ENCODE measurements at regions not wholly inside any gene's neighbourhood (a gene's known extent, or its start where the extent isn't known, plus 50 kb on each side); places are given as distances from the start of the nearest gene placed in this dataset.

DNA sequence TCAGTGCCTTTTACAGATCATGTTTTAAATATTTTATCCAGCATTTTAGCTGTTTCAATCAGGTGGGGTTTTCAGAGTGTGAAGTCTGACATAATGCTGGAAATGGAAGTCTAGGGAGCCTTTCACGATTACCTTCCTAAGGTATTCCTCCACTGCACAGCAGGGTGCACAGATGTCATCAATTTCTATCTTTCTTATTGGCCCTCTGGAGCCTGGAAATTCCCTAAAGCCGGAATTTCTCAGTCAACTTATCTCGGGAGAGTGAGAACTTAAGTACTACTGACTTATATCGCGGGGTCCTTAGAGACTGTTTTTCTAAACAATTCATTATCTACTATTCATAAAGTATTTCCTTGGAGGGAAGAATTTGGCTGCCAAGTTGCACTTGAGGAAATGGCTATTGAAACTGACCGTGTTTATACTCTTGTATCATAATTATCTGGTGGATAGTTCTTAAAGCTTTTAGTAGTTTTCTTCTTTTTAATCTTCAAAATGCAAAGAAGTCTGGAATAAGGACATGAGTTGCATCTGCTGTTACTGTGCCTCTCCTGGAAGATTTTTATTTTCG lies 311.8 kb upstream of the B3GALT2 start:
- no peak for DNase-seq

DNA sequence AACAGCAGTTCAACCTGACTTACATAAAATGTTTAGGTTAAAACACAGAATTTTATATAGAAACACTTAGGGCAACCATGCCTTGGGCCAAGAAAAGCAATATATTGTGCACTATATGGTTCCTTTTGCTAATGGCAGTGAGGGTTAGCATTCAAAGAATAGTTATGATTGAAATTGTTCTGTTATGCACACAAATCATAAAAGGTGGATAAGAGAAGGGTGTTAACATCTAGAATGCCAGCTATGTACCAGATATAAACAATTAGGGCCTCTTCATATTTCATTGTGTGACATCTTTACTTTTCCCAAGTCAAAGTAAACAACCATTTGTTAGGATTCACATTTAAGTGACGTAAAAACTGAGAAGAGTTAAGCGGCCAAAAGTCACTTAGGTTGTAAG lies 308.0 kb upstream of the B3GALT2 start:
- no peak for DNase-seq

DNA sequence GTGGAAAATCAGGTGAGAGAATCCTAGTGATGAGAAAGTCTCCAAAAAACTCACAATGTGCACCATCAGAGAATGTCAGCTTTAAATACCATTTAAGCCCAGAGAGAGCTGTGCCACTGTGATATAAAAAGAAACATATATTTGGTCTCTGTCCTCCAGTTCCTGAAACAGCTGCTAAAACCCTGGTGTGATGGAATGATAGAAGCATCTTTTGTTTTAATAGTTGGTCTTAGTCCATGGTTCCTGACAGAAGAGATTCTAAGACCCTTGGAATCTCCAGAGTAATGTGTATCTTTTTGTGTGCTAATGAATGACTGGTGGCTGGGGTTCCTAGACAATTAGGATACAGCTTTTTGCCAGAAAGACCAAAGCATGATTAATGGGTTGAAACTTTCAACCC lies 302.8 kb upstream of the B3GALT2 start:
- no peak for DNase-seq

DNA sequence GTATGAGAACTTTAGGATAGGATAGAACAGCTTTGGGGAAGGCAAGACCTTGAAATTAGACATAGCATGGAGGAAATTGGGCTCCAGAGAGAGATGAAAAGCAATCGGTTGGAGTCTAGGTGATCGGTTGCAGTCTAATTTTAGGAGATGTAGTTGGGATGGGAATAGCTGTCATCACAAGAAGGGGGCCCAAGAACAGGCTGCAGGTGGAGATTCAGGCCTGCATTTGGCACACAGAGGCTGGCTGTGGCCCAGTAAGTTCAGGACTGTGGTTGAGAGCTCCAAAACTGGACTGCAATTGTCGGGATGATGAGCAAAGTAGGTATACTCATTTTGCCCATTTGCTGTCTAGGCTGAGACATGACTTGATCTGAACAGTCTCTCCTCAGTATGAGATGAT lies 301.3 kb upstream of the B3GALT2 start:
- no peak for DNase-seq

DNA sequence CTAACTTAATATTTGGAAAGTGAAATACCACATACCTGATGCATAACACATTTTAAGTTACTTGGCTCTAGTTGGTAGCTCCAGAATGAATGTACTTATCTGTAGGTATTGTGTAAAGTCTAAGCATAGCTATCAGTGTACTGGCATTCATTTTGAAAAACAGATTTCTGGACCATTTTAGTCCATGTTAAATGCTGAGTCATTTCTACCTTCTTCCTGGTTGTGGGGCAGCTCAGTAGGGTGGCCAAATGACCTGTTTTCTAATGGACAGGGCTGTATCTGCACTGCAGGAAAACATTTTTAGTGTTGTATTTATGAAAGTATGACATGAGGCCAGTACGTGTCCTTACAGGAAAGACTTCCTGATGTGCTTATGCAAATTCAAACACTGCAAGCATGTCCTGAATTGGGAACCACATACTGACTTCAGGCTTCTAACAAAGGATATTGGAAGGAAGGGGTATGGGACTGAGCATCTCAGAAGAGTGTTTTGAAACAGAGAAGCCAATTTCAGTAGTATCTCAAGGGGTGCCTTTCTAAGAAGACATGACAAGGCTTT lies 300.3 kb upstream of the B3GALT2 start:
- no peak for DNase-seq

DNA sequence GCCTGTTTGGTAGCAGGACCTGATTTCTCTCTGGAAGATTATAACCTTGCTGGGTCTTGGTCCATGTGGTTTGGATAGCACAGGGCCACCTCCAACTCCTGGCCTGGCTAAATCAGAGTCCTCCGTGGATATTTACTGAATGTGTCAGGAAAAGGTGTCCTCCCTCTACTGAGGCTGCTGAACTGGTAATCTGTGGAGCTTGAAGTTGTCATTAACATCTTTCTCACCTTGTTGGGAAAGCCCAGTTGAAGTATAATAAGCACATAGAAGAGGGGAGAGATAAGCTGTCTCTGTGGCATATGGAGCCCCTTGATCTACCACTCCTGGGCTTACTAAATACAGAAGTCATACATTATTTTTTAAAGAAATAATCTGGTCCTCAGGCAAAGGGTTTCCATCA lies 294.3 kb upstream of the B3GALT2 start:
- no peak for DNase-seq

DNA sequence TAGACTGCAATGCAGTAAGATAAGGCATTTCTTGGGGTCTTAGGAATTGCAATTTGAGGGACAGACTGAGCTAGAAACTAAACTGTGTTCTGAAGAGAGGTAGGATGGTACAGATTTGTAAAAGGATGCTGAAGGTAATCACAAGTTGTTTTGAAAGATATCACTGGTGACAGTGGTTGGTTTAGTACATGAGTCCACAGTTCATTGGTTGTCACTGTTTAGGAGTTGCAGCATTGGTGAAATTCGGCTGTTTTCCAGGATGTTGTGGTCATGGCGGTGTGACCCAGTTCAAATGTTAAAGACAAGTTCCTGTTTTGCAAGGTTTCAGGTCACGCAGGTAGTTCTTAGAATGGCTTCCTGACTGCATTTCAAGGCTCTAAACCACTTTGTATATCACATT lies 292.8 kb upstream of the B3GALT2 start:
- peak; percentile 76 for DNase-seq

DNA sequence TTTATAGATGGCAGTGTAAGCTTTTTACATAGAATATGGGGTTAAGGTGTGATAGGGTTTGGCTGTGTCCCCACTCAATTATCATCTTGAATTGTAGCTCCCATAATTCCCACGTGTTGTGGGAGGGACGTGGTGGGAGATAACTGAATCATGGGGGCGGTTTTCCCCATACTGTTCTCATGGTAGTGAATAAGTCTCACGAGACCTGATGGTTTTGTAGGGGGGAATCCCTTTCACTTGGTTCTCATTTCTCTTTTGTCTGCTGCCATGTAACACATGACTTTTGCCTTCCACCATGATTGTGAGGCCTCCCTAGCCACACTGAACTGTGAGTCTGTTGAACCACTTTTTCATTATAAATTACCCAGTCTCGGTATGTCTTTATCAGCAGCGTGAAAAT lies 290.3 kb upstream of the B3GALT2 start:
- DNase-seq = peak; percentile 15

DNA sequence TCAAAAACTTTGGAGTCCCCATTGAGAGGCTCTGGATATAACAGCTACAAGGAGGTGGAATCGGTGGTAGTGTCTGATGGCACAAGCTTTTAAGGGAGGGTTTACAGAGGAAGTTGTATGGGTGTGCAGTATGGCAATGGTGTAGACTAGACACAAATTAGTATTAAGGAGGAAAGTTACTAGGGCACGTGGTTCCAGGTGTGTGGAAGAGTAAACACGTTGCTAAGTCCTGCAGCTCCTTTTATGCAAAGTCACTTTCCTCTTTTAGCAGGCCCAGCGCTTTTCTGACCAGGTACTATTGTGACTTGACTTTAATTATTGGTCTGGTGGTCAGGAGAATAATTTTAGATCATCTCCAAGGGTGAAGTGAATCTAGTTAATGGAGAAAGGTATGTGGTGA lies 287.5 kb upstream of the B3GALT2 start:
- no peak for DNase-seq

DNA sequence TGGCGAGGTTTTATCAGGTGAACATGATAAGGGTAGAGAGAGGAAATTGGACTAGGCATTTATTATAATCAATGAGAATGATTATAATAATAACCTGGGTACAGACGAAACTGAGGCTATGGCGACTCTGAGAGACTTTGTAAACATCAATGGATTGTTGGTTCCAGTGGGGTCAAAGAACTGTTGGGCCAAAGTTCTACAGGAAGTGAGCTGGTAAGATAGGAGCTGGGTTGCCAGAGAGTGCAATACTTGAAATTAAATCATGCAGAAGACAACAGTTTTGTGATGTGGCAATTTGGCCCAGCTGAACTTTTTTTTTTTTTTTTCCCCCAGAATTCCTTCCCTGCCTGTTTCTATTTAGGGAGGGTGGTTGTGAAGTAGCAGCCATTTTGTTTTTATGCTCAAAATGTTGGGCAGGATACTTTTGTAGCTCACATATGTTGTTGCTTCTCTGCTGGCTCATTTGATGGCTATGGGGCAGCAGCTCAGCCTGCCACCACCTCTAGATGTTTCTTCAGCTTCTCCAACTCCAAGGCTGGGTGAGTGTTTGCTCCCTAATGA lies 286.5 kb upstream of the B3GALT2 start:
- no peak for DNase-seq

DNA sequence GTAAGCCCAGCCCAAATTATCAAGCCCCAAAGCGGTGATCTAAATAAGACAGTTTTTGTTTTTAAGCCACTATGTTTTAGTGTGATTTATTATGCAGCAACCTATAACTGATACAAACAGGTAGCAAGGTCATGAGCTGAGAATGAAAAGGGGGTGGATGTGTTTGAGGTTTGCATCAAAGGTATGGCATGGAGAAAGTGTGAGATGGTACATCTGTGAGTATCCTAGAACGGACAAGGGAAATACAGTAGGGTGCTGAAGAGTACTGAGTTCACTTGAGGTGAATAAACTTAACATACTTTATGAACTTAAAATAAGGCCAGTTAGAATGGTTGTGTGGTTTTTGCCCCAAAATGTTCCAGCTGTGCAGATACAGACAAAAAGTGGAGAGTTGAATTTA lies 286.0 kb upstream of the B3GALT2 start:
- no peak for DNase-seq

DNA sequence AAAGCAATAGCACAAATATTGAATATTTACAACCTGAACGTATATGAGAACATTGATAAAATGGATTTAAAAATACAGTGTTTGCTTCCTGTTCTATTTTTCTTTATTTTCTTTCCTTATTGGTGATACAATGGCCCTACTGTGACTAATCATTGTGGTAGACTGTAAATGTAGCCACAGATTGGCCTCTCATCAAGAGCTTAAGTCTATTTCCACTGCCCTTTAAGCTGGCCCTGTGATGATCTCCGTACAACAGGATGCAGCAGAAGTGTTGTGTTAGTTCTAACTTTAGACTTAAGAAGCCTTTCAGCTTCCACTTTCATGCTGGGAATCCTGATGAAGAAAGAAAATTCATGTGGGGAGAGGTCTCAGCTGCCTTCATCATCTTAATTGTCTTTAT lies 285.6 kb upstream of the B3GALT2 start:
- no peak for DNase-seq

DNA sequence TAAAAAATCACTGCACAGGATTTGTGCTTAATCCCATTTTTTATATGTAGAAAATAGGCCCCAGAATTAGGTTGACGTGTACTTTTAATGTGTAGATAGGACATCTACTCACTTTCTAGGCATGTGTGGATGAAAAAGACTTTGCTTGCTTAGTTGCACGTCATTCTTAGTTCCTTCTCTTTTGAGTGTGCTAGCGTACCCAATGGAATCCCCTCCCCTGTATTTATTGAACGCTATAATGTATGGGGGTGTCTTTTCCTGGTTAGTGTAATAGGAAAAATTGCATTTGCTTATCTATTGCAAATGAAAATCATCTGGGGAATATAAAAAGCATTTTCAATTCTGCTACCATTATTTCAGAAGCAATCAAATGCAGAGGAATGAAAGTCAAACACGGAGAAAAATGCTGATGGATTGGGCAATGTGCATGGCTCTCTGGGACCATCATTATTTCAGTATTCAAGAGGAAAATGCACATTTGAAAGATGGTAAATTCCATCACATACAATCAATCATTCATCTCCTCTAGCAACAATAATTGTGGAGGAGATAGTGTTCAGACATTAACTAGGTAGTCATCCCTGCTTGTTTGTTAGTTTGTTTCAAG lies 277.0 kb upstream of the B3GALT2 start:
- DNase-seq = no peak

DNA sequence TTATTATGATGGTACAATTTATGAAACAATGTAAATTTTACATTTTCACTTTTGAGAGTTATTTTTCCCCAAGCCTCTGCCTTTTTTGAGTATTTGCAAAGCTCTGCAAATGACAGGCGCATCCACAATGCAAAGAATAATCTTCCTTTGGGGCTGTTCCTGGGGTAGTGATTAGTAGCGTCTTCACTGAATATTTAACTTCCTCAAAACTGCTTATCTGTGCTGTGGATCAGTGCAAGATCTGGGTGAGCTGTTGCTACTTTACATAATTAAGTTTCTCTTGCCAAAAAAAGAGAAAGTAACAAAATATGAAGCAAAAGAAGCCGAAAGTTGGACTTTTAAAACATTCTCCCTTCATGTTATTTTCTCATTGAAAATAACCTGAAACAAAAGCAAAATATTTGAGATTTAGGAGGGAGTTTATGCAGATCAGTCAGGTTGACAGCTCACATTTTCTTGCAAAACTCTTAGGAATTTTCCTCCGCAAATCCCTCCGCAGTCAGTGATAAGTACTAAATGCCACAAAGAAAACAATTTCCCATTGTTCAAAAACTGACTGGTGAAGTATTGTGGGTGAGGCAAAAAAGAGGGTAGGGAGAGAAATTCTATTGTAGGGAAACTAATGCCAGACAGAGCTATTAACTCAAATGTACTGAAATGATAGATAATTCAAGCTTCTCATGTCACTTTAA lies 276.4 kb upstream of the B3GALT2 start:
- no peak for DNase-seq

DNA sequence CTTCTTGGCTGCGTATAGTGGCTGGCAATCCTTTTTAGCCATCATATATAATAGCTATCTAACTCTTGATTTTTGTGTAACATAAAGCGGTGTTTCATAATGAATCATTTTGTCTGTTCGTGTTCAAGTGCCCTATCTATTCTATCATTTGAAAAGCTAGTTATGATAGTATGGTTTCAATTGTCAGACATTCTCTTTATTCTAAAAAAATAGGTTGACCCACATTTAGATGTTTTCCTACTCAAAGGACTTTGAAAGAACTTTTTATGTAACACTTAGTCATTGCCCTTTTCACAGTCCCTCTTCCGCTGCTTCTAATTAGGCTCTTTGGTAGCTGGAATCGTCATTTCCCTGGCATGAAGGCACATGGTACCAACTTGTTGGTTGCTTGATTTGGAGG lies 272.2 kb upstream of the B3GALT2 start:
- DNase-seq = peak; percentile 42

DNA sequence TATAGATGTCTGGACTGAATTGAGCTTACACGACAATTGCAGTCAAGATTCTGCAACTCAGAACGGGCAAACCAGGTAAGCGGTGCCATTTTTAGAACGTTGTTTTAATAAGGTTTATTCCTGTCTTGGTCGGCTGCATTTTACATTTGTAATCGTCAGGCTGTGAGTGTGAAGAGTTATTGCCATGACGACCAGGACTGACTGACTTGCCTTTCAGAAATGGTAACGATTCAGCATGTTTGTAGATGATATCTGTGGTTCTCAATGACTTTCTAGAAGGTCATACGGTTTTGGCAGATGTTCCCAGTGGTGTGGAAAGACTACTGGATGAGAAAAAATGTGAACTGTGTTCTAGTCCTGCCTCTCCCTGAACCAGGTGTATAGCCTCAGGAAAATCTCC lies 271.3 kb upstream of the B3GALT2 start:
- peak; percentile 22 for DNase-seq

DNA sequence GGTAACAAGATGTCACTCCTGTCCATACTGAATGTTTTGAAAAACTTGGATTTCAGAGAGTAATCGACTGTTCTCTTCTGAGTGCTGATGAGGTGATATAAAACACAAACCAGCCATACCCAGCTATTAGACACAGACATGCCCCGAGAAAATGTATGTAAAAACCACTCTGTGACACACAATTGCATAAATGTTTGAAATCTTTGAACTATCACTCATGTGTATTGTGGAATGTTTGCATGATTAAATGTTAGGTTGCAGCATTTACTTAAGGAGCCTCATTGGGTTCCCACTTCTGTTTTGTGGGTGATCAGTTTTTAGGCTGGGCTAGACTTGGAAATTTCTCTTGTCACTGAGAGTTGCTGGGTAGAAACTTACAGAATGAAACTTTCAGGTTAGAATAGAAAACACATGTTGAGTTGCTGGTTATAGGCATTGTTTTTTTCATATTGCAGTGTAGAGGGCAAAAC lies 270.4 kb upstream of the B3GALT2 start:
- no peak for DNase-seq

DNA sequence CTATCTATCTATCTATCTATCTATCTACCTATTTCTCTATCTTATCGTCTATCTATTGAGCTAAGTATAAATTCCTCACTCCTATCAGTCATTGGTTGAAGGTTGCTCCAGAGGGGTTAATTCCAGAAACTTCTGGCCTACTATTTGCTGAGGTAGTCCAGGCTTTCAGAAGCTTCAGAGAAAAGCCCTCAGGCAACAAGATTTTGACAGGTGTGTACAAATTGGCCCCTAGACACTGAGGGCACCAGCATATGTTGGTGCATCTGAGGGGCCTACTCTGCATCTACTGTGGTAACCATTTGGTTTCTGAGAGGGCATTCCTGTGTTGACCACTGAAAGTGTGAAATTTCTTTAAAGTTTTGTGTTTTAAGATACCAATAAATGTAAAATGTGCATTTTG lies 265.2 kb upstream of the B3GALT2 start:
- DNase-seq = no peak

DNA sequence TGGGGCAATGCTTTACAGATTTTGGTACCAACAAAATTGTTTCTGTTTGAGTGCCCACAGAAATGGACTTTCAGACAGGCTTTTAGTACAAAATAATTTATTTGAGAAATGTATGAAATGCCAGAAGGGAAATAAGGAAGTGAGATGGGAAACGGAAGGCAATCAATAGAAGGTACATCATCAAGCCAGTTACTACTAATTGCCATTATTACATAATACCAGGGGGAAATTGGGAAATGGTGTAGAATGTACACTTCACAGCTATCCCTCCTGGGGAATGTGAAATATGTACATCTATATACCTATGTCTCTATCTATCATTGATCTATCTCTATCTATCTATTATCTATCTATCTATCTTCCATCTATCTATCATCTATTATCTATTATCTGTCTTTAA lies 264.6 kb upstream of the B3GALT2 start:
- DNase-seq = no peak

DNA sequence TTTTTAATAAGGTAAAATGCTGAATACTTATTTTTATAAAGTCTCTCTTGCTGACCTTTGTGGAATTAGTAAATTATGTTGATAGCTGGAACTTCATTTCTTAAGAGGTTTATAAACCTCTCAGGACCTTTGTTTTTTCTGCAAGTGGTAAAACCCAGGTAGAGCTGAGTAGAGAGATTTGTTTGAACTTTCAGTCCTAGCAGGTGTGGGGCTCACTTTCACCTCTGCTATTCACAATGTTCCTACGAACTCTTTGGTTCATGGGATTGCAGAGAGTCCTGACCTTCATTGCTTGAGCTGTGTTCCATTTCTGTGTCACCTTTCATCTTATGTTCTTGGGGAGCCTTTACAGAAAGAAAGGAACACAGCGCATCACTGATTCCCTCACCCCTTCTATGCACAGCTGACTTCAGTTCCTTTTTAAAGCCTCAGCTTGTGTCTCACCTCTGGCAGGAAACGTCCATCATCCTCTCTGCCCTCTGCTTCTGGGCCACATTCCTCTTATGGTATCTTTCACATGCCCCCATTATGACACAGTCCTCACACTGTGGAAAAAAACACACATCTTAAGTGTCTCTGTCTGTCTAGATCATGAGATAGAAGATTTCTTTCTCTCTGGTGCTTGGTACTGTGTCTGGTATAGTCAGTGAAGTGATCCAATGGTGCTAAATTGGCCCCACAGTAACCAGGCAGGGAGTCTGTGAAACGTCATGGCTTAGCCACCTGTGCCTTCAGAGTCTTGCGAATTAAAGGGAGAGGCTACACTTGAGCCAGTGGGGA lies 262.5 kb upstream of the B3GALT2 start:
- DNase-seq = no peak

DNA sequence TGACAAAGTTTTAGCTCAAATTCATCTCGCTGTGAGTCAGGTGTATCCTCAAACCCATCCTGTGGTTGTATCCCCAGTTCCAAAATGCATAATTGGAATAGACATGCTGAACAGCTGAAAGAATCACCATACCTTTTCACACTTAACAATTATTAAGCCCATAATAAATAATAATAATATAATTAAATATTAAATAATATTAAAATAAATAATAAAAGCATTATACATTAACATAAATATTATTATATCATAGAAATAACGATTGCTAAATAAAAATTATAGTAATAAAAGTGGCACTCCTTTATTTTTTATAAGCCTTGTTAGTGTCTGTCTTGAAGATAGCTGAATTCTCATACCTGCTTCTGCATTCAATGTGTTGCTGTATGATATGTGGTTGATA lies 257.5 kb upstream of the B3GALT2 start:
- DNase-seq = no peak

DNA sequence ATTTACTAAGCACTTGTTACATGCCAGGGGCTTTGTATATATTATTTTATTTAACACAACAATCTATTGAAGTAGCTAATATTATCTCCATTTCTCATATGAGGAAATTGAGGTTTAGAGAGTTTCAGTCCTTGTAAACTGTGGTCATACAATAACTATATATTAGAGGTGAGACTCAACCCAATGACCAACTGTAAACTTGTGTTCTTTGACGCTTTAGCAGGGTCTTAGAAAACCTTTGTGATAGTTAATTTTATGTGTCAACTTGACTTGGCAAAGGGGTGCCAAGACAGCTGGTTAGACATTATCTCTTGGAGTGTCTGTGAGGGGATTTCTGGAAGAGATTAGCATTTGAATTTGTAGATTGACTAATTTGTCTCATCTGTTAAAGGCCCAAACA lies 252.4 kb upstream of the B3GALT2 start:
- DNase-seq = no peak

DNA sequence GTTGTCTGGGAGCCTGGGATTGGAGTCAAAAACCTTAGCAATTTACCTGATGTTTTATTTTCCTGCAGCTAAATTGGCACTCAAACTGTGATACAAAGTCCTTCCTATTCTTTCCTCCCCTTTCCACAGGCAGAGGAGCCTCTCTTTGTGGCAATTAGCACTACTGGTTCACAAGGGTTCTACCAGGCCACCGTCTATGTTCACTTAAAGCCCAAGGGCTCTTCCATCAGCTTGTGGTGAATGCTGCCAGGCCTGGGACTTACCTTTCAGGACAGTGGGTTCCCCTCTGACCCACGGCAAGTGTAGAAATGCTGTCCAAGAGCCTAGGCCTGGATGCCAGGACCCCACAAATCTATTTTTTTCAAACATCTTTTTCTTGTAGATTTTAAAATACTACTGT lies 251.9 kb upstream of the B3GALT2 start:
- no peak for DNase-seq

Data from activated naive CD4-positive, alpha-beta T cell treated with Interleukin-2 at 50 U/mL for 16 hours (primary cell).